HEK293 (cell line): ENCODE measurements at regions not wholly inside any gene's neighbourhood (a gene's known extent, or its start where the extent isn't known, plus 50 kb on each side); places are given as distances from the start of the nearest gene placed in this dataset.

Source experiments
- CTCF ChIP-seq: fragments of 450-650 bp; formaldehyde crosslinking; IDR thresholded peaks from 2 replicates; pipeline ENCODE4 v1.5.1; 2016; ENCODE audit warnings: missing biosample characterization, missing genetic modification characterization
- TCF7L2 ChIP-seq: IDR thresholded peaks from 2 replicates; pipeline ENCODE4 v1.6.1; 2011; ENCODE audit warnings: low read depth, mild to moderate bottlenecking, inconsistent platforms, low read length, moderate library complexity, borderline replicate concordance

DNA sequence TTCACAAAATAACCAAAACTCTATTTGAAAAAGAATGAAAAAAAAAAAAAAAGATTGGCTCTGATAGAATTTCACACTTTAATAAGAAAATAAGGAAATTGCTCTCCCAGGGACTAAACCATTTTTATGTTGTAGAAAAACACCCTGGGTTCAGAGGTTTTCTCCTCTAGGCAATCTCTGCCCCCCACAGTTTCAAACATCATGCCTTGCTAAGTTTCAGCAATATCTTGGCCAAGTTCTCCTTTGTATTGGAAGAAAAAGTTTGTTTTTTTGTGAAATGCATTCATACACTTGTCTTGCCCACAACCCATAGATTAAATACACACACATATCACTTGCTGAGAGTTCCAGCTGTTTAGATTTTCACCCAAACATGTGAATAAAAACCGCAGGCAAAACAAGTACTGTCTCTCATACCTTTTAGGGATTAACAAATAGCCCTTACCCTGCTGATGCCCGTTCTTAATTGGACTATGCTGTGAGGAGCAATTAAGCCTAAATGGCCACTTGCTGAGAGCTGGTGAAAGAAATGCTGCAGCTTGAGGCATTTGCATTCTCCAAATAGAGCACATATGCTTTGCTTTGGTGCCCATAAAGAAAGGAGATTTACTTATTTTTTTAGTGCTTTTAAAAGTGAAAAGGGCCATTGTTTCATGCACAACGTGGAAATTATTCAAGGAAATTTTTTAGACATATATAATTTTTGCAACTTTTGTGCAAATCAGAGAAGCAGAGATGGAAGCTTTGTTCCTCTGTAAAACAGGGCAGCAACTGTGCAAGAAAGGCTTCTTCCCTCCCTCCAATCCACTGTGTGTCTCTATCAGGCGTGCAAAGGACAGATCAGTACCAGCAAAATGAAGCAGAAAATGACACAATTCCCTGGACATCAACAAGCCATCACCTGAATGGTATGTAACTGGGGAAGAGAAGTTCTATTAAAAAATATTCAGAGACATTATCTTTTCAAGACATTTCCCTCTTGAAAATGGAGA, 262.4 kb upstream of the KIF2A start:
- TF ChIP-seq CTCF (tag by site-specific recombination) (no peak), TCF7L2 (no peak)
